A549 (cell line): ENCODE measurements at regions not wholly inside any gene's neighbourhood (a gene's known extent, or its start where the extent isn't known, plus 50 kb on each side); places are given as distances from the start of the nearest gene placed in this dataset.

Source experiments
- ATAC-seq, 2 experiments: fragments of 200-7000 bp in 1 of 2; fragments of >200 bp in 1 of 2; cut with Nextera tagmentation in 1 of 2; cut with Tn5 transposase in 1 of 2; 3 replicates each; pipeline versions ENCODE4 v1.8.0 to v1.9.1; 2018 to 2020; ENCODE audit warnings: mild to moderate bottlenecking in 1 of 2, moderate library complexity in 1 of 2
- CTCF ChIA-PET: fragments of 300-600 bp; sonication (Branson Sonifier 250); formaldehyde crosslinking; extraction: SDS; loops from one replicate; lab custom pipeline; 2021; ENCODE audit warnings: antibody characterized with exemption, inconsistent platforms; lab: Yijun Ruan, JAX
- POLR2A ChIA-PET: fragments of 350-600 bp; formaldehyde crosslinking; extraction: SDS; loops from one replicate; lab custom pipeline; 2021; ENCODE audit warnings: antibody characterized with exemption, inconsistent platforms; lab: Yijun Ruan, JAX
- DNase-seq, 2 experiments: peaks; one replicate each; pipeline versions ENCODE4 v3.0.0 to v3.0.0-alpha.2; 2011 to 2016; ENCODE audit warnings: low read depth in 1 of 2, low spot score in 1 of 2
- FAIRE-seq: peaks from 2 replicates; lab custom pipeline; 2011; peaks lifted over from hg19 to GRCh38; lab: Jason Lieb, UNC
- H3K27ac ChIP-seq, 2 experiments: fragments of >200 bp; sonication (Bioruptor Twin); formaldehyde crosslinking; 3 replicates each; pipeline ENCODE4 v1.5.1; 2016 to 2017
- H3K4me1 ChIP-seq: fragments of >200 bp; sonication (Bioruptor Twin); formaldehyde crosslinking; 3 replicates; pipeline ENCODE4 v1.6.1; 2016
- H3K4me2 ChIP-seq: fragments of >200 bp; sonication (Bioruptor Twin); formaldehyde crosslinking; 3 replicates; pipeline ENCODE4 v1.6.1; 2016
- H3K4me3 ChIP-seq: fragments of >200 bp; sonication (Bioruptor Twin); formaldehyde crosslinking; 3 replicates; pipeline ENCODE4 v1.5.1; 2016
- H3K9me3 ChIP-seq: fragments of >200 bp; sonication (Bioruptor Twin); formaldehyde crosslinking; 3 replicates; pipeline ENCODE4 v1.6.1; 2016
- CEBPB ChIP-seq, 2 experiments: fragments of >200 bp in 1 of 2; sonication (Bioruptor Twin) in 1 of 2; formaldehyde crosslinking in 1 of 2; IDR thresholded peaks; 2 replicates each; pipeline ENCODE4 v1.6.1; 2012 to 2016
- ESRRA ChIP-seq: fragments of 150-350 bp; IDR thresholded peaks from 2 replicates; pipeline ENCODE4 v1.6.1; 2014; ENCODE audit warnings: mild to moderate bottlenecking, low read length, borderline replicate concordance
- HDAC2 ChIP-seq: fragments of 200-600 bp; sonication (generic); IDR thresholded peaks from 2 replicates; pipeline ENCODE4 v1.6.1; 2016
- MAZ ChIP-seq: fragments of 150-350 bp; IDR thresholded peaks from 2 replicates; pipeline ENCODE4 v1.6.1; 2014; ENCODE audit warnings: antibody characterized with exemption, low read depth, low read length, borderline replicate concordance
- NR3C1 ChIP-seq: fragments of >200 bp; sonication (Bioruptor Twin); formaldehyde crosslinking; IDR thresholded peaks from 3 replicates; pipeline ENCODE4 v1.6.1; 2017
- RNF2 ChIP-seq: fragments of 200-600 bp; sonication (generic); IDR thresholded peaks from 2 replicates; pipeline ENCODE4 v1.6.1; 2016; ENCODE audit warnings: low read depth, mild to moderate bottlenecking, antibody characterized with exemption, moderate library complexity, borderline replicate concordance
- TFCP2L1 ChIP-seq: fragments of 250-450 bp; sonication (Bioruptor Pico); IDR thresholded peaks from 2 replicates; pipeline ENCODE4 v1.5.0; 2021; ENCODE audit warnings: mild to moderate bottlenecking
- WGBS: methylation state at CpG from one replicate; pipeline ENCODE4 v1.1.6; 2017; ENCODE audit errors: missing lambda C conversion rate; 5-methylcytosine and 5-hydroxymethylcytosine counted together
- TF ChIP-seq, protein P1 (sequence below): fragments of 450-650 bp; IDR thresholded peaks from 2 replicates; pipeline ENCODE4 v1.6.1; 2014; ENCODE audit warnings: antibody characterized with exemption
- TF ChIP-seq, protein P2 (sequence below): IDR thresholded peaks from 2 replicates; pipeline ENCODE4 v1.6.1; 2012
- TF ChIP-seq, protein P3 (sequence below): fragments of 150-350 bp; IDR thresholded peaks from 2 replicates; pipeline ENCODE4 v1.6.1; 2014; ENCODE audit warnings: low read depth, mild to moderate bottlenecking, low read length
- TF ChIP-seq, protein P4 (sequence below): fragments of 250-450 bp; sonication (Bioruptor Pico); IDR thresholded peaks from 2 replicates; pipeline ENCODE4 v1.5.0; 2021; ENCODE audit warnings: mild to moderate bottlenecking, moderate library complexity, borderline replicate concordance
- TF ChIP-seq, protein P5 (sequence below): fragments of 200-600 bp; sonication (generic); IDR thresholded peaks from 2 replicates; pipeline ENCODE4 v1.6.1; 2016; ENCODE audit warnings: antibody characterized with exemption, mild to moderate bottlenecking, moderate library complexity

DNA sequence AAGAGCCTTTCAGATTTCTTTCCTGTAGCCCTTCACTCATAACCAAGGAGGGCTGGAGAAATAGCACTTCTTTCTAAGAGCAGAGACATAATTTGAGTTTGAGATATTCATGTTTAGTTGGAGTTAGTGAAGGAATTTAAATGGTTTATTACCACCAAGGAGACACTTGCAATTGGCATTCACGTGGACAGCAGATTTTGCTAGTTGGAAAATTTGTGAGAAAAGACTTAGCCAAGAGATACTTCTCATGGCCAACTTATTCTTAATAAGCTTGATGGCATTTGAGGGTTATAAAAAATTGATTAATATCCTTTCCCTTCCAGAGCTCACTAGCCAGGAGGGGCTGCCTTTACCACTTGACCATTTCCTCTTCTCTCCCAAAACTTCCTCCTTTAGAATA lies 518.7 kb downstream of the TNS1 start:
- ATAC-seq (no peak), FAIRE-seq (no peak), DNase-seq (no peak)
- ChIA-PET POLR2A (no interaction called here), CTCF (no interaction called here)
- Histone ChIP-seq H3K4me1 (no peaks in the 10 kb centered on the region), H3K4me2 (no peak overlapping the region), H3K9me3 (peaks cover 9% of the 10 kb centered on the region; the same call in 2 of the 3 replicates), H3K27ac (no peak overlapping the region), H3K4me3 (no peak overlapping the region)
- 45% methylated on average over 1 of the region's 1 CpG for WGBS
- TF ChIP-seq, protein P1, sequence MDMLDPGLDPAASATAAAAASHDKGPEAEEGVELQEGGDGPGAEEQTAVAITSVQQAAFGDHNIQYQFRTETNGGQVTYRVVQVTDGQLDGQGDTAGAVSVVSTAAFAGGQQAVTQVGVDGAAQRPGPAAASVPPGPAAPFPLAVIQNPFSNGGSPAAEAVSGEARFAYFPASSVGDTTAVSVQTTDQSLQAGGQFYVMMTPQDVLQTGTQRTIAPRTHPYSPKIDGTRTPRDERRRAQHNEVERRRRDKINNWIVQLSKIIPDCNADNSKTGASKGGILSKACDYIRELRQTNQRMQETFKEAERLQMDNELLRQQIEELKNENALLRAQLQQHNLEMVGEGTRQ, result no peak
- TF ChIP-seq CEBPB (IDR thresholded peaks at IDR 0.05) (no peak), RNF2 (no peak)

DNA sequence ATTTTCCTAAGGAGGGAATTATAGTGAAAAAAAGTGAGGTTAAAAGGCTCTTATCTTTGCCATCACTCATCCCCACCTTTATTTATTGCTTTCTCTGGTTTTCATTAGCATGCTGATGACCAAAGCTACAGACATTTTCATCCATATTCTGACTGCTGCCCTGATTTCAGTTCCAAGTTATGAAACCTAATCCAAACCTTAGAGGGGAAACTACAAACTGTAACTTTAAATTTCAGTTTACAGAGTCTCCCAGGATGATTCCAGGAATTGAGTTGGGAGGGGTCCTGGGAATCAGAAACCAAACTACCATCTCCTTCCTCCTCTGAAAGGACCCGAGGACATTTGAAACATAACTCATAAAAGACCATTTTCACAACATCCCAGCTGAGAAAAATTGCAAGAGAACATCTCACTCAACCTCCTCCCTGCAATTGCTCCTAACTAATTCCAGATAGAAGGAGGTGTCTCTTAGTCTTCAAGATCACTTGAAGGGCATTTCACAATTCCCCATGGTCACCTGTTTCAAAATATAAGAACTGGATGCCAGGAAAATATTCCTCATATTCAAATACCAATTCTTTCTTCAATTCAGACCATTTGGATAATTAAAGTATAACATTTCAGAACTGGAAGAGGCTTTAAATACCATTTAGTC lies 520.6 kb downstream of the TNS1 start:
- TF ChIP-seq, protein P2, sequence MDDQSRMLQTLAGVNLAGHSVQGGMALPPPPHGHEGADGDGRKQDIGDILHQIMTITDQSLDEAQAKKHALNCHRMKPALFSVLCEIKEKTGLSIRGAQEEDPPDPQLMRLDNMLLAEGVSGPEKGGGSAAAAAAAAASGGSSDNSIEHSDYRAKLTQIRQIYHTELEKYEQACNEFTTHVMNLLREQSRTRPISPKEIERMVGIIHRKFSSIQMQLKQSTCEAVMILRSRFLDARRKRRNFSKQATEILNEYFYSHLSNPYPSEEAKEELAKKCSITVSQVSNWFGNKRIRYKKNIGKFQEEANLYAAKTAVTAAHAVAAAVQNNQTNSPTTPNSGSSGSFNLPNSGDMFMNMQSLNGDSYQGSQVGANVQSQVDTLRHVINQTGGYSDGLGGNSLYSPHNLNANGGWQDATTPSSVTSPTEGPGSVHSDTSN, result no peak
- TF ChIP-seq NR3C1, result no peak
- TF ChIP-seq, protein P3, sequence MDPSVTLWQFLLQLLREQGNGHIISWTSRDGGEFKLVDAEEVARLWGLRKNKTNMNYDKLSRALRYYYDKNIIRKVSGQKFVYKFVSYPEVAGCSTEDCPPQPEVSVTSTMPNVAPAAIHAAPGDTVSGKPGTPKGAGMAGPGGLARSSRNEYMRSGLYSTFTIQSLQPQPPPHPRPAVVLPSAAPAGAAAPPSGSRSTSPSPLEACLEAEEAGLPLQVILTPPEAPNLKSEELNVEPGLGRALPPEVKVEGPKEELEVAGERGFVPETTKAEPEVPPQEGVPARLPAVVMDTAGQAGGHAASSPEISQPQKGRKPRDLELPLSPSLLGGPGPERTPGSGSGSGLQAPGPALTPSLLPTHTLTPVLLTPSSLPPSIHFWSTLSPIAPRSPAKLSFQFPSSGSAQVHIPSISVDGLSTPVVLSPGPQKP, result no peak
- no peak for TF ChIP-seq ESRRA
- no peak for TF ChIP-seq HDAC2
- TF ChIP-seq, protein P4, sequence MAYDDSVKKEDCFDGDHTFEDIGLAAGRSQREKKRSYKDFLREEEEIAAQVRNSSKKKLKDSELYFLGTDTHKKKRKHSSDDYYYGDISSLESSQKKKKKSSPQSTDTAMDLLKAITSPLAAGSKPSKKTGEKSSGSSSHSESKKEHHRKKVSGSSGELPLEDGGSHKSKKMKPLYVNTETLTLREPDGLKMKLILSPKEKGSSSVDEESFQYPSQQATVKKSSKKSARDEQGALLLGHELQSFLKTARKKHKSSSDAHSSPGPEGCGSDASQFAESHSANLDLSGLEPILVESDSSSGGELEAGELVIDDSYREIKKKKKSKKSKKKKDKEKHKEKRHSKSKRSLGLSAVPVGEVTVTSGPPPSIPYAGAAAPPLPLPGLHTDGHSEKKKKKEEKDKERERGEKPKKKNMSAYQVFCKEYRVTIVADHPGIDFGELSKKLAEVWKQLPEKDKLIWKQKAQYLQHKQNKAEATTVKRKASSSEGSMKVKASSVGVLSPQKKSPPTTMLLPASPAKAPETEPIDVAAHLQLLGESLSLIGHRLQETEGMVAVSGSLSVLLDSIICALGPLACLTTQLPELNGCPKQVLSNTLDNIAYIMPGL, result no peak
- TF ChIP-seq MAZ, result no peak
- TF ChIP-seq TFCP2L1 (CRISPR knock-in tag), result no peak
- TF ChIP-seq, protein P5, sequence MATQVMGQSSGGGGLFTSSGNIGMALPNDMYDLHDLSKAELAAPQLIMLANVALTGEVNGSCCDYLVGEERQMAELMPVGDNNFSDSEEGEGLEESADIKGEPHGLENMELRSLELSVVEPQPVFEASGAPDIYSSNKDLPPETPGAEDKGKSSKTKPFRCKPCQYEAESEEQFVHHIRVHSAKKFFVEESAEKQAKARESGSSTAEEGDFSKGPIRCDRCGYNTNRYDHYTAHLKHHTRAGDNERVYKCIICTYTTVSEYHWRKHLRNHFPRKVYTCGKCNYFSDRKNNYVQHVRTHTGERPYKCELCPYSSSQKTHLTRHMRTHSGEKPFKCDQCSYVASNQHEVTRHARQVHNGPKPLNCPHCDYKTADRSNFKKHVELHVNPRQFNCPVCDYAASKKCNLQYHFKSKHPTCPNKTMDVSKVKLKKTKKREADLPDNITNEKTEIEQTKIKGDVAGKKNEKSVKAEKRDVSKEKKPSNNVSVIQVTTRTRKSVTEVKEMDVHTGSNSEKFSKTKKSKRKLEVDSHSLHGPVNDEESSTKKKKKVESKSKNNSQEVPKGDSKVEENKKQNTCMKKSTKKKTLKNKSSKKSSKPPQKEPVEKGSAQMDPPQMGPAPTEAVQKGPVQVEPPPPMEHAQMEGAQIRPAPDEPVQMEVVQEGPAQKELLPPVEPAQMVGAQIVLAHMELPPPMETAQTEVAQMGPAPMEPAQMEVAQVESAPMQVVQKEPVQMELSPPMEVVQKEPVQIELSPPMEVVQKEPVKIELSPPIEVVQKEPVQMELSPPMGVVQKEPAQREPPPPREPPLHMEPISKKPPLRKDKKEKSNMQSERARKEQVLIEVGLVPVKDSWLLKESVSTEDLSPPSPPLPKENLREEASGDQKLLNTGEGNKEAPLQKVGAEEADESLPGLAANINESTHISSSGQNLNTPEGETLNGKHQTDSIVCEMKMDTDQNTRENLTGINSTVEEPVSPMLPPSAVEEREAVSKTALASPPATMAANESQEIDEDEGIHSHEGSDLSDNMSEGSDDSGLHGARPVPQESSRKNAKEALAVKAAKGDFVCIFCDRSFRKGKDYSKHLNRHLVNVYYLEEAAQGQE, result no peak
- TF ChIP-seq, protein P1, result no peak
- WGBS, result 0% methylated on average over 1 of the region's 1 CpG
- Histone ChIP-seq H3K4me1 (no peaks in the 10 kb centered on the region), H3K27ac (no peak overlapping the region), H3K4me3 (no peak overlapping the region), H3K9me3 (peaks cover 9% of the 10 kb centered on the region; the same call in 2 of the 3 replicates), H3K4me2 (no peak overlapping the region)
- FAIRE-seq, result no peak
- no peak for DNase-seq
- CTCF ChIA-PET, result no interaction called here
- POLR2A ChIA-PET, result no interaction called here
- ATAC-seq, result no peak
